PC-3 (cell line): ENCODE measurements at regions not wholly inside any gene's neighbourhood (a gene's known extent, or its start where the extent isn't known, plus 50 kb on each side); places are given as distances from the start of the nearest gene placed in this dataset.

Experiments used
- ATAC-seq: fragments of 200-7000 bp; cut with Tn5 transposase; 2 replicates; pipeline ENCODE4 v1.9.1; 2020; ENCODE audit warnings: mild to moderate bottlenecking, moderate library complexity
- BruUV-seq: library from RNA; stranded (reverse); fragments of 400-500 nt; replicated peaks from 2 replicates; lab custom pipeline; 2021; lab: Mats Ljungman, UMichigan
- CTCF ChIA-PET: fragments of 300-600 bp; sonication (Branson Sonifier 250); formaldehyde crosslinking; loops from one replicate; lab custom pipeline; 2022; ENCODE audit warnings: antibody characterized with exemption; lab: Charles Lee
- POLR2A ChIA-PET: fragments of 300-600 bp; sonication (Branson Sonifier 250); formaldehyde crosslinking; loops from one replicate; lab custom pipeline; 2022; ENCODE audit warnings: antibody characterized with exemption; ENCODE audit not compliant: unreplicated experiment; lab: Charles Lee
- DNase-seq: peaks from one replicate; pipeline ENCODE4 v3.0.0-alpha.2; 2015
- H2AFZ ChIP-seq: fragments of 300-600 bp; sonication (generic); 2 replicates; pipeline ENCODE4 v1.6.0; 2016; ENCODE audit warnings: antibody characterized with exemption, low read length
- H3F3A ChIP-seq: fragments of 300-600 bp; sonication (generic); one replicate; pipeline ENCODE4 v1.6.0; 2017; ENCODE audit warnings: antibody characterized with exemption, low read length, control low read depth, mild to moderate bottlenecking; ENCODE audit not compliant: unreplicated experiment
- H3K27ac ChIP-seq: fragments of 300-600 bp; sonication (generic); 2 replicates; pipeline ENCODE4 v1.5.1; 2016; ENCODE audit warnings: mild to moderate bottlenecking, low read length
- H3K27me3 ChIP-seq: fragments of 300-600 bp; sonication (generic); 2 replicates; pipeline ENCODE4 v1.6.1; 2016; ENCODE audit warnings: low read length, mixed read lengths
- H3K36me3 ChIP-seq: fragments of 300-600 bp; sonication (generic); 2 replicates; pipeline ENCODE4 v1.6.1; 2016; ENCODE audit warnings: low read depth, mixed run types, low read length, mixed read lengths
- H3K4me1 ChIP-seq: fragments of 300-600 bp; sonication (generic); 2 replicates; pipeline ENCODE4 v1.5.1; 2016; ENCODE audit warnings: low read length; ENCODE audit not compliant: insufficient read depth
- H3K4me2 ChIP-seq: fragments of 300-600 bp; sonication (generic); 2 replicates; pipeline ENCODE4 v1.6.0; 2016; ENCODE audit warnings: low read length
- H3K4me3 ChIP-seq: fragments of 300-600 bp; sonication (generic); 2 replicates; pipeline ENCODE4 v1.5.1; 2016; ENCODE audit warnings: mild to moderate bottlenecking, low read length, mixed read lengths
- H3K79me2 ChIP-seq: fragments of 300-600 bp; sonication (generic); 2 replicates; pipeline ENCODE4 v1.6.1; 2017; ENCODE audit warnings: low read length, mixed read lengths
- H3K9ac ChIP-seq: fragments of 300-600 bp; sonication (generic); 2 replicates; pipeline ENCODE4 v1.6.0; 2016; ENCODE audit warnings: mild to moderate bottlenecking, low read length
- H3K9me2 ChIP-seq: fragments of 300-600 bp; sonication (generic); replicated peaks from 2 replicates; pipeline ENCODE4 v1.6.1; 2016; ENCODE audit warnings: mixed run types, low read length, mixed read lengths
- H3K9me3 ChIP-seq: fragments of 300-600 bp; sonication (generic); 2 replicates; pipeline ENCODE4 v1.6.1; 2016; ENCODE audit warnings: low read length, mixed read lengths
- H4K20me1 ChIP-seq: fragments of 300-600 bp; sonication (generic); 2 replicates; pipeline ENCODE4 v1.6.1; 2016; ENCODE audit warnings: low read length, mixed read lengths
- CTCF ChIP-seq: fragments of 300-600 bp; sonication (generic); conservative IDR thresholded peaks from 2 replicates; pipeline ENCODE4 v1.5.1; 2017; ENCODE audit warnings: antibody characterized with exemption, low read depth, mild to moderate bottlenecking, low read length
- EZH2 ChIP-seq: fragments of 300-600 bp; sonication (generic); IDR thresholded peaks from one replicate; pipeline ENCODE4 v1.6.1; 2017; ENCODE audit warnings: antibody characterized with exemption, mild to moderate bottlenecking, low read length; ENCODE audit not compliant: unreplicated experiment
- EZH2phosphoT487 ChIP-seq: fragments of 300-600 bp; sonication (generic); IDR thresholded peaks from 2 replicates; pipeline ENCODE4 v1.6.1; 2018; ENCODE audit warnings: mild to moderate bottlenecking, antibody characterized with exemption, low read length, borderline replicate concordance
- intact Hi-C: fragments of 100-400 bp; cut with micrococcal nuclease; formaldehyde crosslinking; loops from 2 replicates; pipeline ENCODE4 v1.9.0; 2023

GRCh38 chr1:90568436-90568835 is 148.7 kb downstream of the BARHL2 start:
- H4K20me1 ChIP-seq, result no peaks in the 10 kb centered on the region
- peaks cover 72% of the 10 kb centered on the region for H3K27me3 ChIP-seq
- H2AFZ ChIP-seq, result no peak overlapping the region
- no peaks in the 10 kb centered on the region for H3K9me3 ChIP-seq
- no peaks in the 10 kb centered on the region for H3K79me2 ChIP-seq
- no TSS peak for BruUV-seq
- H3K36me3 ChIP-seq, result no peaks in the 10 kb centered on the region
- ChIA-PET POLR2A (no interaction called here), CTCF (no interaction called here)
- no peak for ATAC-seq
- DNase-seq, result no peak
- intact Hi-C loops, result no loop called here
- no peaks in the 10 kb centered on the region for H3F3A ChIP-seq
- H3K4me3 ChIP-seq, result no peak overlapping the region
- H3K4me1 ChIP-seq, result no peaks in the 10 kb centered on the region
- H3K9me2 ChIP-seq, result no peaks in the 10 kb centered on the region
- no peak overlapping the region for H3K9ac ChIP-seq
- H3K4me2 ChIP-seq, result no peak overlapping the region
- TF ChIP-seq EZH2phosphoT487 (no peak), CTCF (no peak), EZH2 (no peak)
- H3K27ac ChIP-seq, result no peak overlapping the region

GRCh38 chr1:90564164-90564563 is 152.9 kb downstream of the BARHL2 start:
- intact Hi-C loops, result no loop called here
- H2AFZ ChIP-seq, result no peak overlapping the region
- DNase-seq (no peak), ATAC-seq (no peak)
- no peaks in the 10 kb centered on the region for H3K79me2 ChIP-seq
- no peak overlapping the region for H3K9ac ChIP-seq
- H3F3A ChIP-seq, result no peaks in the 10 kb centered on the region
- H3K9me3 ChIP-seq, result no peaks in the 10 kb centered on the region
- CTCF ChIA-PET, result no interaction called here
- POLR2A ChIA-PET, result no interaction called here
- no peaks in the 10 kb centered on the region for H4K20me1 ChIP-seq
- no peak overlapping the region for H3K4me2 ChIP-seq
- H3K4me3 ChIP-seq, result no peak overlapping the region
- BruUV-seq, result no TSS peak
- H3K27me3 ChIP-seq, result peaks cover 63% of the 10 kb centered on the region
- no peaks in the 10 kb centered on the region for H3K4me1 ChIP-seq
- no peak overlapping the region for H3K27ac ChIP-seq
- no peaks in the 10 kb centered on the region for H3K9me2 ChIP-seq
- TF ChIP-seq CTCF, result no peak
- TF ChIP-seq EZH2, result no peak
- TF ChIP-seq EZH2phosphoT487, result no peak
- no peaks in the 10 kb centered on the region for H3K36me3 ChIP-seq

- Histone ChIP-seq H3K9me2 (no peaks in the 10 kb centered on the region), H3K9ac (no peak overlapping the region), H3K9me3 (no peaks in the 10 kb centered on the region), H3K79me2 (no peaks in the 10 kb centered on the region), H3K27ac (no peak overlapping the region), H3K36me3 (no peaks in the 10 kb centered on the region), H2AFZ (no peak overlapping the region), H3K4me3 (no peak overlapping the region), H3F3A (no peaks in the 10 kb centered on the region), H3K4me2 (no peak overlapping the region), H4K20me1 (no peaks in the 10 kb centered on the region), H3K4me1 (no peaks in the 10 kb centered on the region), H3K27me3 (peaks cover 53% of the 10 kb centered on the region)
- intact Hi-C loops, result no loop called here
- ChIA-PET CTCF (no interaction called here), POLR2A (no interaction called here)
- no TSS peak for BruUV-seq
- ATAC-seq (no peak), DNase-seq (no peak)
- TF ChIP-seq CTCF, result no peak
Measured at GRCh38 chr1:90562892-90563291, 154.2 kb downstream of the BARHL2 start.
